Upper lobe of right lung (tissue), 1 donor: ENCODE measurements at regions not wholly inside any gene's neighbourhood (a gene's known extent, or its start where the extent isn't known, plus 50 kb on each side); places are given as distances from the start of the nearest gene placed in this dataset.
A peak's percentile ranks its signal among the peaks of the same experiment; 100 is the strongest.

Experiments
- ATAC-seq: fragments of 200-7000 bp; cut with Tn5 transposase; one replicate; pipeline ENCODE4 v1.9.1; 2020; ENCODE audit warnings: mild to moderate bottlenecking, moderate library complexity
- DNase-seq: peaks from one replicate; pipeline ENCODE4 v3.0.0-alpha.2; 2020
- H3K27ac ChIP-seq: fragments of 200-600 bp; one replicate; pipeline ENCODE4 v1.8.0; 2022
- H3K27me3 ChIP-seq: fragments of 200-600 bp; one replicate; pipeline ENCODE4 v1.8.0; 2022; ENCODE audit warnings: mild to moderate bottlenecking
- H3K36me3 ChIP-seq: fragments of 200-600 bp; one replicate; pipeline ENCODE4 v1.8.0; 2022
- H3K4me1 ChIP-seq: fragments of 200-600 bp; one replicate; pipeline ENCODE4 v1.8.0; 2022
- H3K4me3 ChIP-seq: fragments of 200-600 bp; one replicate; pipeline ENCODE4 v1.8.0; 2022; ENCODE audit warnings: mild to moderate bottlenecking
- H3K9me3 ChIP-seq: fragments of 200-600 bp; one replicate; pipeline ENCODE4 v1.8.0; 2022
- CTCF ChIP-seq: fragments of 200-600 bp; IDR thresholded peaks from one replicate; pipeline ENCODE4 v1.8.0; 2022; ENCODE audit warnings: antibody characterized with exemption
- intact Hi-C: fragments of 100-400 bp; cut with DNase I; formaldehyde crosslinking; loops from one replicate; pipeline ENCODE4 v1.11.0; 2022
- donor health status: DM: no; HTN: yes; CAD: no; lungs with severe emphysema.

GRCh38 chr2:226478109-226478809, 321.4 kb downstream of the IRS1 start:
- ATAC-seq = peak; percentile 79

GRCh38 chr2:226477221-226478108, 322.2 kb downstream of the IRS1 start:
- Histone ChIP-seq H3K27me3 (no peaks in the 10 kb centered on the region), H3K36me3 (no peaks in the 10 kb centered on the region), H3K4me3 (no peak overlapping the region), H3K27ac (peak overlapping the region; percentile 0), H3K9me3 (no peaks in the 10 kb centered on the region), H3K4me1 (no peaks in the 10 kb centered on the region)
- ATAC-seq (no peak), DNase-seq (no peak)
- intact Hi-C loops = no loop called here
- TF ChIP-seq CTCF = no peak

More at GRCh38 chr2:226478109-226478809, 321.4 kb downstream of the IRS1 start:
- H3K27ac ChIP-seq = no peak overlapping the region
- intact Hi-C loops = no loop called here
- no peaks in the 10 kb centered on the region for H3K9me3 ChIP-seq
- no peak for TF ChIP-seq CTCF
- no peaks in the 10 kb centered on the region for H3K36me3 ChIP-seq
- no peak overlapping the region for H3K4me3 ChIP-seq
- H3K27me3 ChIP-seq = no peaks in the 10 kb centered on the region
- no peak for DNase-seq
- H3K4me1 ChIP-seq = no peaks in the 10 kb centered on the region

- DNase-seq = no peak
- intact Hi-C loops = no loop called here
- Histone ChIP-seq H3K4me3 (no peak overlapping the region), H3K27ac (no peak overlapping the region), H3K36me3 (no peaks in the 10 kb centered on the region), H3K9me3 (no peaks in the 10 kb centered on the region), H3K4me1 (no peaks in the 10 kb centered on the region), H3K27me3 (no peaks in the 10 kb centered on the region)
- no peak for ATAC-seq
- no peak for TF ChIP-seq CTCF
These were observed 324.0 kb downstream of the IRS1 start for GRCh38 chr2:226475650-226476049.

- H3K36me3 ChIP-seq = no peaks in the 10 kb centered on the region
- intact Hi-C loops = no loop called here
- DNase-seq (no peak), ATAC-seq (no peak)
- no peaks in the 10 kb centered on the region for H3K4me1 ChIP-seq
- H3K27me3 ChIP-seq = no peaks in the 10 kb centered on the region
- H3K4me3 ChIP-seq = no peak overlapping the region
- TF ChIP-seq CTCF = no peak
- no peaks in the 10 kb centered on the region for H3K9me3 ChIP-seq
- no peak overlapping the region for H3K27ac ChIP-seq
These were observed 325.5 kb downstream of the IRS1 start for GRCh38 chr2:226474131-226474530.

GRCh38 chr2:226471987-226472470, 327.6 kb downstream of the IRS1 start:
- no peak for ATAC-seq
- no peaks in the 10 kb centered on the region for H3K4me1 ChIP-seq
- no peak for TF ChIP-seq CTCF
- intact Hi-C loops = no loop called here
- H3K9me3 ChIP-seq = no peaks in the 10 kb centered on the region
- H3K36me3 ChIP-seq = no peaks in the 10 kb centered on the region
- H3K4me3 ChIP-seq = no peak overlapping the region
- H3K27me3 ChIP-seq = no peaks in the 10 kb centered on the region
- no peak overlapping the region for H3K27ac ChIP-seq
- DNase-seq = no peak
